ENCODE measurements at regions not wholly inside any gene's neighbourhood (a gene's known extent, or its start where the extent isn't known, plus 50 kb on each side); places are given as distances from the start of the nearest gene placed in this dataset.

DNA sequence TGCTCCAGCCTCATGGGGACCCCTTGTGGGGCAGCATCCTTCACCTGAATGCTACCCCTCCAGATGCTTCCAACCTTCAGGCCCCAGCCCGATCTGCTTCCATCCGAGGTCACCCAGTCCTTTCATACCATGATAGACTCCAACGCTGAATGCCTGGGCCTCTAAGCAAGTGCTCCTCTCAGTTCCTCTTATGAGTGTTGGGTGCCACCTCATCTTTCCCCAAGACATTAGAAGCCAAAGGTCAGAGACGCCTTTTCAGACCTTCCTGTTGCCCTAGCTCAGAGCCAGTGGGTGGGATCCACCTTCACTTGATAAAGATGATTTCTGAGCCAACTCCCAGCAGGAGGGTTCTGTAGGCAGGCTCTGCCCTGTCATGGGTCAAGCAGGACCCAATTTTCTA, 174.5 kb upstream of the MGAT5 start:
- Histone ChIP-seq H3K27me3 (no peaks in the 10 kb centered on the region), H3K4me3 (replicated peaks in 1 of 3) (no peak overlapping the region), H3K4me1 (no peaks in the 10 kb centered on the region), H3K36me3 (no peaks in the 10 kb centered on the region), H3K9me3 (no peaks in the 10 kb centered on the region), H3K27ac (no peak overlapping the region)
- no peak for DNase-seq
- intact Hi-C loops (cut with DNase I): no loop called here
- 94 to 98% methylated on average over 4 of the region's 4 CpGs for WGBS, 2 donors
- TF ChIP-seq, protein P1, sequence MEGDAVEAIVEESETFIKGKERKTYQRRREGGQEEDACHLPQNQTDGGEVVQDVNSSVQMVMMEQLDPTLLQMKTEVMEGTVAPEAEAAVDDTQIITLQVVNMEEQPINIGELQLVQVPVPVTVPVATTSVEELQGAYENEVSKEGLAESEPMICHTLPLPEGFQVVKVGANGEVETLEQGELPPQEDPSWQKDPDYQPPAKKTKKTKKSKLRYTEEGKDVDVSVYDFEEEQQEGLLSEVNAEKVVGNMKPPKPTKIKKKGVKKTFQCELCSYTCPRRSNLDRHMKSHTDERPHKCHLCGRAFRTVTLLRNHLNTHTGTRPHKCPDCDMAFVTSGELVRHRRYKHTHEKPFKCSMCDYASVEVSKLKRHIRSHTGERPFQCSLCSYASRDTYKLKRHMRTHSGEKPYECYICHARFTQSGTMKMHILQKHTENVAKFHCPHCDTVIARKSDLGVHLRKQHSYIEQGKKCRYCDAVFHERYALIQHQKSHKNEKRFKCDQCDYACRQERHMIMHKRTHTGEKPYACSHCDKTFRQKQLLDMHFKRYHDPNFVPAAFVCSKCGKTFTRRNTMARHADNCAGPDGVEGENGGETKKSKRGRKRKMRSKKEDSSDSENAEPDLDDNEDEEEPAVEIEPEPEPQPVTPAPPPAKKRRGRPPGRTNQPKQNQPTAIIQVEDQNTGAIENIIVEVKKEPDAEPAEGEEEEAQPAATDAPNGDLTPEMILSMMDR (IDR thresholded peaks at IDR 0.05): no peak
- TF ChIP-seq POLR2A (IDR thresholded peaks at IDR 0.05): no peak

DNA sequence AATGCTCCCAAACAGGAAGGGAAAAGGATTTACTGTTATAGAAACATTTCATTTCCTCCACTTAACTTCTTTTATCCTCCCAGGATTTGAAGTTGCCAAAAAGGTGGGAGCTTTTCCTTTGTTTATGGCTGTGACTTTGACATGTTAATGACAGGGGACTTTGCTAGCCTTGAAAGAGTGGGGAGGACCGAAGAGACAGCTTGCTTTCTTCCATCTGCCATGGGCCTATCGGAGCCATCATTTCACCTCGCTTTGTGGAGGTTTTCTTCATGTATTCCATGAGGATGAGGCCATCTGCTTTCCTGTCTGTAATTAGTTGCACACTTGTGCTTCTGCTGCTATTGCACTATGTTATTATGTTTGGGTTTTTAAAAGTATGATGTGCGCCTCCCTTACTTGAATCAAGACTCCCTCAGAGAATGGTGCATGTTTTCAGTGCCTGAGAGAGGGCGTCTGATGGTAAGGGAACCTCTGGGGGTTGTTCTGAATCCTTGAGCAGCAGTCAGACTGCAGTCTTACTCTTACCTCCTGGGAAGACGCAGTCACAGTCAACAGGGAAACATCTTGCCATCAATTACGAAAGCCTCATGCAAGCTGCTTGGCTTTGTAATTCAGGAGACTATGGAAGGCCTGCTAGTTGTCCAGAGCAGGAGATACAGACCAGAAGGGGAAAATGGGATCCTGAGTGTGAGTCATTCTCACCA, 173.3 kb upstream of the MGAT5 start:
- Histone ChIP-seq H3K27ac (no peak overlapping the region), H3K27me3 (no peaks in the 10 kb centered on the region), H3K36me3 (no peaks in the 10 kb centered on the region), H3K4me1 (no peaks in the 10 kb centered on the region), H3K4me3 (replicated peaks in 1 of 3) (no peak overlapping the region), H3K9me3 (no peaks in the 10 kb centered on the region)
- DNase-seq: no peak
- no peak for TF ChIP-seq POLR2A (IDR thresholded peaks at IDR 0.05)
- TF ChIP-seq, protein P1 (IDR thresholded peaks at IDR 0.05): no peak
- 85 to 88% methylated on average over 7 of the region's 7 CpGs for WGBS, 2 donors
- intact Hi-C loops (cut with DNase I): no loop called here

DNA sequence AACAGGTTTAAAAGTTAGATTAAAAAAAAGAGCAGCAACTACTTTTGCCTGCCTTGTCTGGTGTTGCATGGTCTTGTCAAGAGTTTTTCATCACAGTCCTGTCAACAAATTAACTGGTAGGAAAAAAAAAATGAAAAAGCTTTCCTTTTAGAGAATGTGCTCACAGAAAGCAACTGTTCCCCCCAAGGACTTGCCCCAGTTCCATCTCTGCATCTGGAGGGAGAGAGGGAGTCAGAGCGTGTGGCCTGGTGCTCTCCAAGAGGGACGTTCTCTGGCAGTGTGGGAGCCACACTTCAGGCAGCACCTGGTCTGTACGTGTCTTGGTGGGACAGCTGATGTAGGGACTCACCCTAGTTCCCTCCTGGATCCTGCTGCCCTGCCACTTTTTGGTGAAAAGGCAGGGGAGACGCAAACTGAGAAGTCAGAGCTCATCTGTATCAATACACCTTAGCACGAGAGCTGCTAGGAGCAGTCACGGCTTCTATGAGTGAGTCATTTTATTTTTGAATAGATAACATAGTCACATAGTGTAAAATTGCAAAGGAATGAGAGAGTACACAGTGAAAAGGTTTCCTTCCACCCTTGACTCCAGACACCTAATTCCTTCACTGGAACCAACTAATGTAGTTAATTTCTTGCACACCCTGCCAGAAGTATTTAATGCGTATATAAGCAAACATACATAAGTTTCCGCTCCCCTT, 172.5 kb upstream of the MGAT5 start:
- H3K27me3 ChIP-seq: no peaks in the 10 kb centered on the region
- H3K4me3 ChIP-seq (replicated peaks in 1 of 3): no peak overlapping the region
- H3K27ac ChIP-seq: no peak overlapping the region
- intact Hi-C loops (cut with DNase I): no loop called here
- H3K36me3 ChIP-seq: no peaks in the 10 kb centered on the region
- H3K4me1 ChIP-seq: no peaks in the 10 kb centered on the region
- TF ChIP-seq POLR2A (IDR thresholded peaks at IDR 0.05): no peak
- TF ChIP-seq, protein P1 (IDR thresholded peaks at IDR 0.05): no peak
- no peak for DNase-seq
- H3K9me3 ChIP-seq: no peaks in the 10 kb centered on the region
- WGBS, 2 donors: 89 to 90% methylated on average over 8 of the region's 8 CpGs

DNA sequence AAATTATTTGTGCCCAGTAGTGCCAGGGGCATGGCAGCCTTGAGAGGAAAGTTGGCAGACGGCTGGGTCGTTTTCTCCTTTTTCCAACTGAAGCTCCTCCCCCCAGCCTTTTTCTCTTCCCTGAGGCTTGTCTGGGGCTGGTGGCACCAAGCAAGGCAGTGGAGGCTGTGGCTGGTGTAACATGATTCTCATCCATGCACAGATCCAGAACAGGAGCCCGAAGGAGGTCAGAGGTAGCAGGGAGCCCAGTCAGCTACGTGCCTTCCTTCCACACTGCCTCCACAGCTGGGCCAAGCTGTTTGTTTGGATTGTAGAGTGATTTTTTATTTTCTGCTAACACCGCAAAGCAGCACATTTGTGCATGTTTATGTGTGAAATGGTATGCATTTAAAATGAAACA, 170.3 kb upstream of the MGAT5 start:
- Histone ChIP-seq H3K27ac (no peak overlapping the region), H3K4me3 (replicated peaks in 1 of 3) (no peak overlapping the region), H3K27me3 (no peaks in the 10 kb centered on the region), H3K9me3 (no peaks in the 10 kb centered on the region), H3K36me3 (no peaks in the 10 kb centered on the region), H3K4me1 (no peaks in the 10 kb centered on the region)
- TF ChIP-seq POLR2A (IDR thresholded peaks at IDR 0.05): no peak
- TF ChIP-seq, protein P1 (IDR thresholded peaks at IDR 0.05): no peak
- intact Hi-C loops (cut with DNase I): no loop called here
- no peak for DNase-seq
- 76 to 79% methylated on average over 5 of the region's 5 CpGs for WGBS, 2 donors

DNA sequence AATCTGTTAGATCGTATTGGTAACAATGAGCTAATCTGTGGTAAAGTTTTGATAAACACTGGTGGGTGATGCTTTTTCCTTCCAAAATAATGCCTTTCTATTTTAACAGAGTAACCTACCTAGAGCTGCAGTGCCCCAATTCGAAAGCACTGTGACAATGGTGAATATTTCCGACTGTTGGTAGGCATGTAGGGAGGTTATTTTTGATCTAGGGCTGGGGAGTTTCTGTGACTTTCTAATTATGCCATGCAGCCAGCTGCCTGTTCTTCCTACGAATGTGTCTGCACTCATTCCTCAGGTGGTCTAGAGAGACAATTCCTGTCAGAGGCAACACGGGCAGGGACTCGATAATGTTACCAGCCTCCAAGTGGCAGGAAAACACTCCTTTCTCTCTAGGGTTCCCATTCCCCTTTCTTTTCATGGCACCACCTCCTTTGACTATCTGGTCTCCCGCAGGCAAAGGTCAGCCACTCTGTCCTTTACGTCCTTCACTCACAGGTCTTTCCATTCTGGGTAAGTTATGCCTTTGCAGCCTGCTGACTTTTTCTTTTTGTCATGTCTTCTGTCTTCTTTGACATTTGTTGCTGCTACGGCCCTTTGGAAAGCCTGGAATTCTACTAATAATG, 167.2 kb upstream of the MGAT5 start:
- Histone ChIP-seq H3K9me3 (no peaks in the 10 kb centered on the region), H3K27me3 (no peaks in the 10 kb centered on the region), H3K36me3 (no peaks in the 10 kb centered on the region), H3K4me1 (no peaks in the 10 kb centered on the region), H3K27ac (no peak overlapping the region), H3K4me3 (replicated peaks in 1 of 3) (no peak overlapping the region)
- WGBS, 2 donors: 75 to 77% methylated on average over 9 of the region's 9 CpGs
- DNase-seq: no peak
- intact Hi-C loops (cut with DNase I): no loop called here
- no peak for TF ChIP-seq POLR2A (IDR thresholded peaks at IDR 0.05)
- TF ChIP-seq, protein P1 (IDR thresholded peaks at IDR 0.05): no peak
